ENCODE measurements at regions not wholly inside any gene's neighbourhood (a gene's known extent, or its start where the extent isn't known, plus 50 kb on each side); places are given as distances from the start of the nearest gene placed in this dataset.
"Not testable (repeated sequence)": the region's sequence is repeated elsewhere in the genome, so short reads cannot be mapped to it uniquely, and the experiment has no call there.

GRCh38 chr2:234869164-234869563 is 82.7 kb upstream of the SH3BP4 start:
- no peak overlapping the region for H3K27ac Mint-ChIP-seq
- no peaks in the 10 kb centered on the region for H3K4me1 Mint-ChIP-seq
- H3K9me3 Mint-ChIP-seq: peaks cover 3% of the 10 kb centered on the region
- no peak overlapping the region for H3K4me3 Mint-ChIP-seq
- no peaks in the 10 kb centered on the region for H3K36me3 Mint-ChIP-seq
- no peak for DNase-seq
- peaks cover 5% of the 10 kb centered on the region for H3K27me3 Mint-ChIP-seq

GRCh38 chr2:234867882-234868285 is 83.9 kb upstream of the SH3BP4 start:
- Mint-ChIP-seq H3K27ac (no peak overlapping the region), H3K27me3 (peaks cover 5% of the 10 kb centered on the region), H3K36me3 (no peaks in the 10 kb centered on the region), H3K9me3 (peaks cover 3% of the 10 kb centered on the region), H3K4me3 (no peak overlapping the region), H3K4me1 (no peaks in the 10 kb centered on the region)
- DNase-seq: no peak

GRCh38 chr2:234865586-234865985 is 86.2 kb upstream of the SH3BP4 start:
- DNase-seq: no peak
- Mint-ChIP-seq H3K4me1 (no peaks in the 10 kb centered on the region), H3K36me3 (no peaks in the 10 kb centered on the region), H3K9me3 (peaks cover 3% of the 10 kb centered on the region), H3K4me3 (no peak overlapping the region), H3K27ac (no peak overlapping the region), H3K27me3 (peaks cover 5% of the 10 kb centered on the region)

- Mint-ChIP-seq H3K9me3 (peaks cover 3% of the 10 kb centered on the region), H3K4me3 (no peak overlapping the region), H3K36me3 (no peaks in the 10 kb centered on the region), H3K4me1 (no peaks in the 10 kb centered on the region), H3K27me3 (peaks cover 5% of the 10 kb centered on the region), H3K27ac (no peak overlapping the region)
- no peak for DNase-seq
Measured at GRCh38 chr2:234865040-234865439, 86.8 kb upstream of the SH3BP4 start.

- no peaks in the 10 kb centered on the region for H3K4me1 Mint-ChIP-seq
- no peak overlapping the region for H3K4me3 Mint-ChIP-seq
- H3K36me3 Mint-ChIP-seq: no peaks in the 10 kb centered on the region
- H3K27me3 Mint-ChIP-seq: peaks cover 5% of the 10 kb centered on the region
- no peak overlapping the region for H3K27ac Mint-ChIP-seq
- H3K9me3 Mint-ChIP-seq: peaks cover 3% of the 10 kb centered on the region
- no peak for DNase-seq
Measured at GRCh38 chr2:234864506-234864905, 87.3 kb upstream of the SH3BP4 start.

GRCh38 chr2:234863043-234863934 is 88.5 kb upstream of the SH3BP4 start:
- no peaks in the 10 kb centered on the region for H3K36me3 Mint-ChIP-seq
- no peak for DNase-seq
- H3K9me3 Mint-ChIP-seq: peaks cover 3% of the 10 kb centered on the region
- H3K4me3 Mint-ChIP-seq: no peak overlapping the region
- no peak overlapping the region for H3K27ac Mint-ChIP-seq
- H3K27me3 Mint-ChIP-seq: peaks cover 2% of the 10 kb centered on the region
- no peaks in the 10 kb centered on the region for H3K4me1 Mint-ChIP-seq

- Mint-ChIP-seq H3K4me3 (no peak overlapping the region), H3K36me3 (no peaks in the 10 kb centered on the region), H3K9me3 (peaks cover 3% of the 10 kb centered on the region), H3K27ac (no peak overlapping the region), H3K4me1 (no peaks in the 10 kb centered on the region), H3K27me3 (no peaks in the 10 kb centered on the region)
- DNase-seq: no peak
Measured at GRCh38 chr2:234861841-234862735, 89.7 kb upstream of the SH3BP4 start.

DNA sequence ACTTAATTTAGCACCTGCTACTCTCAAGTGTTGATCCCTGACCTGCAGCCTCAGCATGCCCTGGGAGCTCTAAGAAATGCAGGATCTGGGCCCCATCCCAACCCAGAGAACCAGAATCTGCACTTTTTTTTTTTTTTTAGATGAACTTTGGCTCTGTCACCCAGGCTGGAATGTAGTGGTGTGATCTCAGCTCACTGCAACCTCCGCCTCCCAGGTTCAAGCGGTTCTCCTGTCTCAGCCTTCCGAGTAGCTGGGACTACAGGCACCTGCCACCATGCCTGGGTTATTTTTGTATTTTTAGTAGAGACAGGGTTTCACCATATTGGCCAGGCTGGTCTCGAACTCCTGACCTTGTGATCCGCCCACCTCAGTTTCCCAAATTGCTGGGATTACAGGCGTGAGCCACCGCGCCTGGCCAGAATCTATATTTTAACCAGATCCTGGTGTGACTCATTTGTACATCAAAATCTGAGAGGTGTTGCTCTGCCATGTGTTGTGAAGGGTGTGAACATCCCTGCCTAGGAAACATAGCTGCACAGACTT is 92.4 kb upstream of the SH3BP4 start:
- not testable (repeated sequence) for H3K27ac Mint-ChIP-seq, H3K9me3 Mint-ChIP-seq, H3K27me3 Mint-ChIP-seq, H3K36me3 Mint-ChIP-seq, DNase-seq, H3K4me3 Mint-ChIP-seq, H3K4me1 Mint-ChIP-seq

- no peaks in the 10 kb centered on the region for H3K9me3 Mint-ChIP-seq
- no peaks in the 10 kb centered on the region for H3K4me1 Mint-ChIP-seq
Measured at GRCh38 chr2:234858790-234859329, 93.0 kb upstream of the SH3BP4 start.

DNA sequence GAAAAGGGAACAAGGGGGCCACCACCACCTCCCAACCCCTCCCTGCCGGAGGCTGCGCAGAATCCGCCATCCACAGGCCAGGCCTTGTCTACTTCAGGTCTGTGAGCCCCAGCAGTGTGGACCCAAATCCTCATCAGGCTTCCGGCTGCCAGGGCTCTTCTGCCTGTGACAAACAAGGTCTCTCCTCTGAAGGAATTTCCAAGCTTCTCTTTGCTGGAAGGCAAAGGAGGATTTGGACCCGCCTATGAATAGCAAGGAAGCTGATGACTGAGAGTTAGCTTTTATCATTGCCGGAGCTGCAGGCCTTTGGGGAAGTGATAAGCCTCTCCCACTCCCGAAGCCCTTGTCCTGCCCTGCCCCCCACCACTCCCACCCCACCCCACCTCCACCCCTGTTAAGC is 93.7 kb upstream of the SH3BP4 start:
- H3K9me3 Mint-ChIP-seq: no peaks in the 10 kb centered on the region
- no peaks in the 10 kb centered on the region for H3K27me3 Mint-ChIP-seq
- H3K36me3 Mint-ChIP-seq: no peaks in the 10 kb centered on the region
- H3K27ac Mint-ChIP-seq: no peak overlapping the region
- H3K4me3 Mint-ChIP-seq: no peak overlapping the region
- DNase-seq: no peak
- no peaks in the 10 kb centered on the region for H3K4me1 Mint-ChIP-seq

More at GRCh38 chr2:234858790-234859329, 93.0 kb upstream of the SH3BP4 start:
- Mint-ChIP-seq H3K36me3 (no peaks in the 10 kb centered on the region), H3K27me3 (no peaks in the 10 kb centered on the region), H3K4me3 (no peak overlapping the region), H3K27ac (no peak overlapping the region)
- no peak for DNase-seq

DNA sequence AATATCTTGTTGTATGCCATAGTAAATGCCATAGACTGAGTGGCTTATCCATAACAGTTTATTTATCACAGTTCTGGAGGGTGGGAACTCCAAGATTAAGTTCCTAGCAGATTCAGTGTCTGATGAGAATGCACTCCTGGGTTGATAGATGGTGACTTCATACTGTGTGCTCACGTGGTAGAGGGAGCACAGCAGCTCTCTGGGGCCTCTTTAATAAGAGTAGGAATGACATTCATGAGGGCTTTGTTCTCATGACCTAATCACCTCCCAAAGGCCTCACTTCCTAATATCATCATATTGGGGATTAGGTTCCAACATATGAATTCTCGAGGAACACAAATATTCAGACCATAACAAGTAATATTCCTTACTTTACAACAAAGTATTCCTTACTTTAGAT is 98.1 kb upstream of the SH3BP4 start:
- Mint-ChIP-seq H3K27ac (no peak overlapping the region), H3K36me3 (no peaks in the 10 kb centered on the region), H3K27me3 (no peaks in the 10 kb centered on the region), H3K4me1 (no peaks in the 10 kb centered on the region), H3K9me3 (no peaks in the 10 kb centered on the region), H3K4me3 (no peak overlapping the region)
- DNase-seq: no peak

DNA sequence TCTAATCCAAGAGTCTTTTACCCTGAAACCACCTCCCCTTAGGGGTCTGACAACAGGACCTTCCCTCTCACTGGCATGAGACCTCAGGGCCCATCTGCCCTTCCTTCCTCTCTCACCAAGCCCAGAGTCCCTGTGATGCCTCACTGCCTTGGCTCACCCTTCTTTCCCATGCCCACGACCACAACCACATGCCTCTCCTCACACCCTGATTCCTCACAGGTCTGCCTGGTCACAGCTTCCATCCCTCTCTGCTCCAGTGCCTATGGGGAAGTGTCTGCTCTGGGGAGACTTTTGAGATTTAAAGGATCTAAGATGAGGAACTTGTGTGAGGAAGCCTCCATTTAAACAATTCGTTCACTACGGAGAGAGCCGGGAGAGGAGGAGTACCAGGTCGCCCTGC is 98.9 kb upstream of the SH3BP4 start:
- H3K27me3 Mint-ChIP-seq: no peaks in the 10 kb centered on the region
- no peak overlapping the region for H3K27ac Mint-ChIP-seq
- no peak for DNase-seq
- no peaks in the 10 kb centered on the region for H3K36me3 Mint-ChIP-seq
- H3K9me3 Mint-ChIP-seq: no peaks in the 10 kb centered on the region
- no peaks in the 10 kb centered on the region for H3K4me1 Mint-ChIP-seq
- H3K4me3 Mint-ChIP-seq: no peak overlapping the region

GRCh38 chr2:234852035-234852434 is 99.8 kb upstream of the SH3BP4 start:
- Mint-ChIP-seq H3K4me1 (no peaks in the 10 kb centered on the region), H3K36me3 (no peaks in the 10 kb centered on the region), H3K4me3 (no peak overlapping the region), H3K9me3 (no peaks in the 10 kb centered on the region), H3K27ac (no peak overlapping the region), H3K27me3 (no peaks in the 10 kb centered on the region)
- DNase-seq: no peak

DNA sequence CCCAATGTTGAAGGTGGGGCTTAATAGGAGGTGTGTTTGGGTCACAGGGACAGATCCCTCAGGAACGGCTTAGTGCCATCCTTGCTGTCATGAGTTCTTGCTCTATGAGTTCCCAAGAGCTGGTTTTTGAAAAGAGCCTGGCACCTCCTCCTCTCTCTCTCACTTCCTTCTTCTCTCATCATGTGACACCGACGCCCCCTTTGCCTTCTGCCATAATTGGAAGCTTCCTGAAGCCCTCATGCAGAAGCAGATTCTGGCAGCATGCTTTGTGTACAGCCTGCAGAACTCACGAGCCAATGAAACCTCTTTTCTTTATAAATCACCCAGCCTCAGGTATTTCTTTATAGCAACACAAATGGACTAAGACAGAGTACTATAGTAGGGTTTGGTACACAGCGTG is 100.4 kb upstream of the SH3BP4 start:
- no peak for DNase-seq
- Mint-ChIP-seq H3K4me1 (no peaks in the 10 kb centered on the region), H3K27ac (no peak overlapping the region), H3K36me3 (no peaks in the 10 kb centered on the region), H3K27me3 (no peaks in the 10 kb centered on the region), H3K9me3 (no peaks in the 10 kb centered on the region), H3K4me3 (no peak overlapping the region)

DNA sequence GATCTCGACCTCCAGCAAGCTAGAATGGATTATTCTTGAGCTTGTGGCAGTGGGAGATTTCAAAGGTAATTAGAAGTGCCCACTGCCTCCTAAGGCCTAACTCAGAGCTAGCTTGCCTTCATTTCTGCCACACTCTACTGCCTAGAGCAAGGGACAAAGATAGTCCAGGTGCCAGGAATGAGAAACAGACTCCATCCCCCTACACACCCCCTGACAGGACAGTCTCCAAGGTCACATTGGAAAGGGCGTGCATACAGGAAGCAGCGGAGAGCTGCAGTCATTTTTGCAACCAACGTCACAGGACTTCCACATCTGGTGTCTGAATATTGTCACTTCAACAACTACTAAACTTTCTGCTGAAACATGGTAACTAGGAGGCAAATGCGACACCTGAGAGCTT is 101.0 kb upstream of the SH3BP4 start:
- no peak overlapping the region for H3K4me3 Mint-ChIP-seq
- H3K27ac Mint-ChIP-seq: no peak overlapping the region
- H3K4me1 Mint-ChIP-seq: no peaks in the 10 kb centered on the region
- no peak for DNase-seq
- no peaks in the 10 kb centered on the region for H3K27me3 Mint-ChIP-seq
- H3K36me3 Mint-ChIP-seq: no peaks in the 10 kb centered on the region
- no peaks in the 10 kb centered on the region for H3K9me3 Mint-ChIP-seq

Measured in activated naive CD8-positive, alpha-beta T cell treated with anti-CD3 and anti-CD28 coated beads for 36 hours (primary cell).